NCI-H2196 (cell line): ENCODE measurements at regions not wholly inside any gene's neighbourhood (a gene's known extent, or its start where the extent isn't known, plus 50 kb on each side); places are given as distances from the start of the nearest gene placed in this dataset.

Source experiments
- DNase-seq: peaks from one replicate; lab custom pipeline; 2025; ENCODE audit not compliant: unreplicated experiment; lab: John Stamatoyannopoulos, UW

DNA sequence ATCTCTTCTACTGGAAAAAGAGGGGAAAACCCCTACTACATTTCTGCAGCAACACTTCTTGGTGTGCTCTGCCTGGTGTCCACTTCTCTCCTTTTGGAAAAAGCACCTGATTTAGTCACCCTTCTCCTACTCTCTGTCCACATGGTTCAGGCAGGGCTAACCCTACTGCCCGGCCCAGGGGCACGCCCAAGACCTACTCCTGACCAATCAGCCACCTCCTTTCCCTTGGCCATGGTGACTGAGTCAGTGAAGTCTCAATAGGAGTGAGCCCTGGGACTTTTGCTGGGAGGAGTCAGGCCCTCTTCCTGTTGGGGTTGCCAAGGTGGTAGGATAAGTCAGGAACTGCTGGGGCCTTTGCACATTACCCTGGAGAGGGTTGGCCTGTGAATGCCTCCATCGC is 52.5 kb upstream of the MYL2 start:
- DNase-seq = no peak

DNA sequence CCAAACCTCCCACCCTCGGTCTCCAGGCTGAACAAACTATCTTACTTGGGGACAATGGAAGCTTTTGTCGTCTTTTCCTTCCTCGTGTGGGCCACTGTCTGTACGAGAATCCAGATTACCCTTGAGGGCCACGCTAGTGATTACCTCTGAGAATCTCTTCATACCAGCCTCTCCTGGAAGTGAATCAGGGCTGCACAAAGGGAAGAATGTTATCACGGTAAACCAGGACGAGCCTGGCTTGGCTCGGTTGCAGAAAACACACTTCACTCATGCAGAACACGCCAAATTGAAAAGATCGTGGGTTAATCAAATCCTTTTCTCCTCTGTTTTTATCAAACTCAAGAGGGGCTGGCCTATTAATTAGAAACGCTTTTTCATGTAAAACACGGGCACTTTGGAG is 51.6 kb upstream of the MYL2 start:
- no peak for DNase-seq

DNA sequence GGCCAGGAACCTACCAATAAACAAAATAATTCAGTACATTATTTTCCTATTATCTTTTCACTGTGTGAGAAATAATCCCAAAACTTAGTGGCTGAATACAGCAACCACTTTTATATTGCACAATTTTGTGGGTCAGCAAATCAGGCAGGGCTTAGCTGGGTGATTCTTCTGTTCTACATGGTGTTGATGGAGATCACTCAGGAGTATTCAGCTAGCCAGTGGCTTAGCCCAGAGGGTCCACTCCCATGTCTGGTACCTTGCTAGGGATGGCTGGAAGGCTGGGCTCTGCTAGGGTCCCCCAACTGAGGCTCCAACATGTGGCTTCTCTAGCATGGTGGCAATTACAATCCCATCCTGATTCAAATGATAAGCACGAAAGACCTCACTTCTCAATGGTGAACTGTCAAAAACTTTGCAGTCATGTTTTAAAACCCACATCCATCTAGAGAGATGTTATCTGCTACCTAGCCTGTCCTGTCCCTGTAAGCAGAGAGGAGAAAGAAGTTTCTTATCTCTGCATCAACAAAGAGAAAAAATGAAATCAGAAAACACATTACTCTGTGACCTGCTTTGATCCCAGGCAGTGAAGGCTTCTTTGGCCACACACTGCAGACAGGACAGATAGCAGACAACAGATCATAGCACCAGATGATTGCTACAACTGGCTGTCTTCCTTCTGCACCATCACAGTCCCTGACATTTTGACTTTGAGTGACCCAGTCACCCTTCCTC is 51.0 kb upstream of the MYL2 start:
- DNase-seq = no peak
